Right lobe of liver (tissue), 4 donors: ENCODE measurements at regions not wholly inside any gene's neighbourhood (a gene's known extent, or its start where the extent isn't known, plus 50 kb on each side); places are given as distances from the start of the nearest gene placed in this dataset.

Experiments
- POLR2A ChIP-seq: fragments of 450-650 bp; IDR thresholded peaks from one replicate; pipeline ENCODE4 v1.6.1; 2017; ENCODE audit warnings: antibody characterized with exemption, mild to moderate bottlenecking
- TF ChIP-seq, protein P1 (sequence below), 4 donors: fragments of 200-600 bp in 3 of 4; fragments of 450-650 bp in 1 of 4; IDR thresholded peaks; one replicate each; pipeline versions ENCODE4 v1.5.1 to v1.8.0; 2016 to 2022; ENCODE audit warnings: antibody characterized with exemption in 4 of 4, mild to moderate bottlenecking in 2 of 4
- donor health status: DM: no; HTN: no; CAD: no.
- donor health status: DM: no; HTN: no; CAD: no.
- donor health status: DM: no; HTN: yes; CAD: no.

DNA sequence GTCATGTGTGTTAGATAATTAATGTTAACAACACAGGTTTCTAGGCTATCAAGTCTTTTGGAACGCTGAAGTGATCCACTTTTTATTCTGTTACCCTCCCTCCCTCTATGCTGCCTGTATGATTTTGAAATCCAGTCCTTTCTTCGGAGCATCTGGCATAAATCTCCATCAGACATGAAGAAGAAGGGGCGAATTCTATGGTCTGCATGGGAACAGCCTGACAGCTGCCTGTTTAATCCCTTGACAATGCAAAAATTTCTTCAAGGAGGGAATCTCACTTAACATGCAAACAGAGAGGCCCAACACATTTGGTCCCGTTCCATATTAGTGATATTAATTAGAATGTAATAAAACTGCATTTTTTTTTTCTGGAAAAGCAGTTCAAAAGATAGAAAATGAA is 145.2 kb downstream of the VGLL3 start:
- TF ChIP-seq, protein P1, sequence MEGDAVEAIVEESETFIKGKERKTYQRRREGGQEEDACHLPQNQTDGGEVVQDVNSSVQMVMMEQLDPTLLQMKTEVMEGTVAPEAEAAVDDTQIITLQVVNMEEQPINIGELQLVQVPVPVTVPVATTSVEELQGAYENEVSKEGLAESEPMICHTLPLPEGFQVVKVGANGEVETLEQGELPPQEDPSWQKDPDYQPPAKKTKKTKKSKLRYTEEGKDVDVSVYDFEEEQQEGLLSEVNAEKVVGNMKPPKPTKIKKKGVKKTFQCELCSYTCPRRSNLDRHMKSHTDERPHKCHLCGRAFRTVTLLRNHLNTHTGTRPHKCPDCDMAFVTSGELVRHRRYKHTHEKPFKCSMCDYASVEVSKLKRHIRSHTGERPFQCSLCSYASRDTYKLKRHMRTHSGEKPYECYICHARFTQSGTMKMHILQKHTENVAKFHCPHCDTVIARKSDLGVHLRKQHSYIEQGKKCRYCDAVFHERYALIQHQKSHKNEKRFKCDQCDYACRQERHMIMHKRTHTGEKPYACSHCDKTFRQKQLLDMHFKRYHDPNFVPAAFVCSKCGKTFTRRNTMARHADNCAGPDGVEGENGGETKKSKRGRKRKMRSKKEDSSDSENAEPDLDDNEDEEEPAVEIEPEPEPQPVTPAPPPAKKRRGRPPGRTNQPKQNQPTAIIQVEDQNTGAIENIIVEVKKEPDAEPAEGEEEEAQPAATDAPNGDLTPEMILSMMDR (IDR thresholded peaks at IDR 0.05), result no peak
- no peak for TF ChIP-seq POLR2A
